Breast epithelium (tissue), 3 donors: ENCODE measurements at regions not wholly inside any gene's neighbourhood (a gene's known extent, or its start where the extent isn't known, plus 50 kb on each side); places are given as distances from the start of the nearest gene placed in this dataset.

Experiments used
- CTCF ChIP-seq, 3 donors: fragments of 450-650 bp; IDR thresholded peaks; one replicate each; pipeline ENCODE4 v1.5.1; 2016 to 2017; ENCODE audit warnings: antibody characterized with exemption in 3 of 3, mild to moderate bottlenecking in 3 of 3, moderate library complexity in 3 of 3
- POLR2AphosphoS5 ChIP-seq, 3 donors: sonication (generic); formaldehyde crosslinking; IDR thresholded peaks; one replicate each; pipeline ENCODE4 v1.6.1; 2017; ENCODE audit warnings: antibody characterized with exemption in 3 of 3

GRCh38 chr17:63335831-63336230 is 110.3 kb downstream of the CYB561 start:
- TF ChIP-seq CTCF (IDR thresholded peaks at IDR 0.05): no peak
- TF ChIP-seq POLR2AphosphoS5 (IDR thresholded peaks at IDR 0.05): no peak
